ENCODE measurements at regions not wholly inside any gene's neighbourhood (a gene's known extent, or its start where the extent isn't known, plus 50 kb on each side); places are given as distances from the start of the nearest gene placed in this dataset.

- TF ChIP-seq EZH2phosphoT487 (IDR thresholded peaks at IDR 0.05; ENCODE audit: low read depth, severe bottlenecking, unreplicated experiment) = no peak
- TF ChIP-seq, protein P1, sequence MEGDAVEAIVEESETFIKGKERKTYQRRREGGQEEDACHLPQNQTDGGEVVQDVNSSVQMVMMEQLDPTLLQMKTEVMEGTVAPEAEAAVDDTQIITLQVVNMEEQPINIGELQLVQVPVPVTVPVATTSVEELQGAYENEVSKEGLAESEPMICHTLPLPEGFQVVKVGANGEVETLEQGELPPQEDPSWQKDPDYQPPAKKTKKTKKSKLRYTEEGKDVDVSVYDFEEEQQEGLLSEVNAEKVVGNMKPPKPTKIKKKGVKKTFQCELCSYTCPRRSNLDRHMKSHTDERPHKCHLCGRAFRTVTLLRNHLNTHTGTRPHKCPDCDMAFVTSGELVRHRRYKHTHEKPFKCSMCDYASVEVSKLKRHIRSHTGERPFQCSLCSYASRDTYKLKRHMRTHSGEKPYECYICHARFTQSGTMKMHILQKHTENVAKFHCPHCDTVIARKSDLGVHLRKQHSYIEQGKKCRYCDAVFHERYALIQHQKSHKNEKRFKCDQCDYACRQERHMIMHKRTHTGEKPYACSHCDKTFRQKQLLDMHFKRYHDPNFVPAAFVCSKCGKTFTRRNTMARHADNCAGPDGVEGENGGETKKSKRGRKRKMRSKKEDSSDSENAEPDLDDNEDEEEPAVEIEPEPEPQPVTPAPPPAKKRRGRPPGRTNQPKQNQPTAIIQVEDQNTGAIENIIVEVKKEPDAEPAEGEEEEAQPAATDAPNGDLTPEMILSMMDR (IDR thresholded peaks at IDR 0.05; ENCODE audit: poor library complexity) = no peak
These were observed 97.3 kb upstream of the RBM19 start for GRCh38 chr12:114063435-114063834.

Measured in hepatocyte (in vitro differentiated cells).